HCT116 (cell line): ENCODE measurements at regions not wholly inside any gene's neighbourhood (a gene's known extent, or its start where the extent isn't known, plus 50 kb on each side); places are given as distances from the start of the nearest gene placed in this dataset.

Experiments used
- ATAC-seq: fragments of 200-7000 bp; cut with Tn5 transposase; 2 replicates; pipeline ENCODE4 v1.9.1; 2020; ENCODE audit warnings: mild to moderate bottlenecking, moderate library complexity
- BruUV-seq: library from RNA; stranded (reverse); fragments of 400-500 nt; replicated peaks from 2 replicates; lab custom pipeline; 2021; lab: Mats Ljungman, UMichigan
- CTCF ChIA-PET: fragments of 300-600 bp; sonication (Branson Sonifier 250); formaldehyde crosslinking; loops from one replicate; lab custom pipeline; 2021; ENCODE audit warnings: antibody characterized with exemption; lab: Charles Lee
- POLR2A ChIA-PET: fragments of 300-600, 350-600 bp; sonication (Branson Sonifier 250); formaldehyde crosslinking; loops from one replicate; lab custom pipeline; 2021; ENCODE audit warnings: antibody characterized with exemption; lab: Charles Lee
- RAD21 ChIA-PET, 2 experiments: fragments of 300-600 bp; sonication (Branson Sonifier 250); formaldehyde crosslinking; loops; one replicate each; lab custom pipeline; 2023; ENCODE audit warnings: low total read pairs in 2 of 2; ENCODE audit not compliant: uncharacterized antibody in 2 of 2, unreplicated experiment in 2 of 2, low non-redundant PET in 1 of 2; lab: Charles Lee
- DNase-seq: peaks from one replicate; pipeline ENCODE4 v3.0.0-alpha.2; 2010; ENCODE audit warnings: low read depth, low spot score
- H2AFZ ChIP-seq: fragments of 200-600 bp; shearing (Covaris generic), sonication (generic); 2 replicates; pipeline ENCODE4 v1.6.1; 2017; ENCODE audit warnings: low read depth, mixed run types, mixed read lengths, antibody characterized with exemption, low read length; ENCODE audit not compliant: poor library complexity, severe bottlenecking
- H3K27ac ChIP-seq: 2 replicates; pipeline ENCODE4 v1.5.1; 2012; ENCODE audit warnings: low read depth, low read length
- H3K27me3 ChIP-seq: fragments of 200-600 bp; sonication (generic); 2 replicates; pipeline ENCODE4 v1.6.1; 2016; ENCODE audit warnings: mixed run types, low read length, mixed read lengths; ENCODE audit not compliant: insufficient read depth
- H3K36me3 ChIP-seq, 2 experiments: fragments of 200-500 bp in 1 of 2; fragments of 200-600 bp in 1 of 2; sonication (Bioruptor generic) in 1 of 2; sonication (generic) in 1 of 2; 2 replicates each; pipeline versions ENCODE4 v1.5.1 to v1.6.1; 2014 to 2016; ENCODE audit warnings: low read length in 2 of 2, inconsistent platforms in 1 of 2, mixed read lengths in 1 of 2, mixed run types in 1 of 2; ENCODE audit not compliant: insufficient read depth in 2 of 2, control insufficient read depth in 1 of 2
- H3K4me1 ChIP-seq, 2 experiments: fragments of 200-600 bp in 1 of 2; sonication (generic) in 1 of 2; 2 replicates each; pipeline versions ENCODE4 v1.5.1 to v1.6.1; 2012 to 2017; ENCODE audit warnings: low read length in 2 of 2, inconsistent platforms in 1 of 2, mild to moderate bottlenecking in 1 of 2, mixed read lengths in 1 of 2, mixed run types in 1 of 2, moderate library complexity in 1 of 2; ENCODE audit not compliant: insufficient read depth in 2 of 2, control insufficient read depth in 1 of 2
- H3K4me2 ChIP-seq: fragments of 200-600 bp; sonication (generic); 2 replicates; pipeline ENCODE4 v1.6.1; 2017; ENCODE audit warnings: mixed run types, low read length, mixed read lengths
- H3K4me3 ChIP-seq, 2 experiments: fragments of 200-600 bp in 1 of 2; sonication (generic) in 1 of 2; replicated peaks in 1 of 2; 2 replicates each; pipeline ENCODE4 v1.5.1; 2011 to 2016; ENCODE audit warnings: low read length in 2 of 2, control low read depth in 1 of 2, low read depth in 1 of 2, mild to moderate bottlenecking in 1 of 2, mixed read lengths in 1 of 2, mixed run types in 1 of 2
- H3K79me2 ChIP-seq: fragments of 200-600 bp; sonication (generic); 2 replicates; pipeline ENCODE4 v1.6.1; 2017; ENCODE audit warnings: mild to moderate bottlenecking, mixed run types, low read length, moderate library complexity, mixed read lengths; ENCODE audit not compliant: insufficient read depth
- H3K9ac ChIP-seq: fragments of 200-600 bp; sonication (generic); 2 replicates; pipeline ENCODE4 v1.6.1; 2016; ENCODE audit warnings: low read length, mixed read lengths
- H3K9me2 ChIP-seq: fragments of 200-600 bp; sonication (generic), shearing (Covaris generic); 2 replicates; pipeline ENCODE4 v1.6.1; 2017; ENCODE audit warnings: mixed run types, mild to moderate bottlenecking, moderate library complexity; ENCODE audit not compliant: insufficient read depth
- H3K9me3 ChIP-seq, 2 experiments: fragments of 200-500 bp in 1 of 2; fragments of 200-600 bp in 1 of 2; sonication (Bioruptor generic) in 1 of 2; sonication (generic) in 1 of 2; 2 replicates each; pipeline ENCODE4 v1.6.1; 2014 to 2017; ENCODE audit warnings: low read length in 2 of 2, mixed read lengths in 2 of 2, inconsistent platforms in 1 of 2, low read depth in 1 of 2, mild to moderate bottlenecking in 1 of 2, mixed run types in 1 of 2, moderate library complexity in 1 of 2; ENCODE audit not compliant: control insufficient read depth in 1 of 2, insufficient read depth in 1 of 2
- H4K20me1 ChIP-seq: fragments of 200-600 bp; sonication (generic), shearing (Covaris generic); 2 replicates; pipeline ENCODE4 v1.6.1; 2017; ENCODE audit warnings: mixed run types, mild to moderate bottlenecking, moderate library complexity; ENCODE audit not compliant: insufficient read depth
- CBX3 ChIP-seq: IDR thresholded peaks from 2 replicates; pipeline ENCODE4 v1.6.1; 2012; ENCODE audit warnings: low read depth
- CEBPB ChIP-seq: IDR thresholded peaks from 2 replicates; pipeline ENCODE4 v1.6.1; 2012; ENCODE audit warnings: low read depth
- EGR1 ChIP-seq: IDR thresholded peaks from 2 replicates; pipeline ENCODE4 v1.6.1; 2012; ENCODE audit warnings: low read depth
- ELF1 ChIP-seq: IDR thresholded peaks from 2 replicates; pipeline ENCODE4 v1.6.1; 2012; ENCODE audit warnings: low read depth, borderline replicate concordance
- SIN3A ChIP-seq: IDR thresholded peaks from 2 replicates; pipeline ENCODE4 v1.6.1; 2012; ENCODE audit warnings: low read depth
- SRF ChIP-seq: IDR thresholded peaks from 2 replicates; pipeline ENCODE4 v1.6.1; 2012; ENCODE audit warnings: low read depth
- TCF7L2 ChIP-seq: IDR thresholded peaks from 2 replicates; pipeline ENCODE4 v1.7.0; 2011; ENCODE audit warnings: borderline replicate concordance, inconsistent platforms; ENCODE audit not compliant: insufficient read depth, insufficient read length; ENCODE audit errors: extremely low read depth
- ZFX ChIP-seq: fragments of 450-650 bp; IDR thresholded peaks from 2 replicates; pipeline ENCODE4 v1.6.1; 2017
- intact Hi-C: fragments of 100-400 bp; cut with micrococcal nuclease; formaldehyde crosslinking; loops from 2 replicates; pipeline ENCODE4 v1.10.0; 2022
- TF ChIP-seq, protein P1 (sequence below): IDR thresholded peaks from 2 replicates; pipeline ENCODE4 v1.6.1; 2011; ENCODE audit warnings: mild to moderate bottlenecking, low read length, moderate library complexity; ENCODE audit not compliant: insufficient replicate concordance; ENCODE audit errors: extremely low read depth

GRCh38 chrX:18102006-18102405, 118.7 kb downstream of the BEND2 start:
- Histone ChIP-seq H3K4me3 (no peak overlapping the region), H3K27me3 (peaks cover 12% of the 10 kb centered on the region), H3K9me2 (no peaks in the 10 kb centered on the region), H3K79me2 (no peaks in the 10 kb centered on the region), H3K4me2 (no peak overlapping the region), H2AFZ (no peak overlapping the region), H4K20me1 (no peaks in the 10 kb centered on the region), H3K4me1 (no peaks in the 10 kb centered on the region)
- RAD21 ChIA-PET, result no interaction called here
- CTCF ChIA-PET, result no interaction called here
- TF ChIP-seq SIN3A (no peak), CBX3 (no peak), SRF (no peak), ELF1 (no peak), EGR1 (no peak), ZFX (no peak)
- TF ChIP-seq, protein P1, sequence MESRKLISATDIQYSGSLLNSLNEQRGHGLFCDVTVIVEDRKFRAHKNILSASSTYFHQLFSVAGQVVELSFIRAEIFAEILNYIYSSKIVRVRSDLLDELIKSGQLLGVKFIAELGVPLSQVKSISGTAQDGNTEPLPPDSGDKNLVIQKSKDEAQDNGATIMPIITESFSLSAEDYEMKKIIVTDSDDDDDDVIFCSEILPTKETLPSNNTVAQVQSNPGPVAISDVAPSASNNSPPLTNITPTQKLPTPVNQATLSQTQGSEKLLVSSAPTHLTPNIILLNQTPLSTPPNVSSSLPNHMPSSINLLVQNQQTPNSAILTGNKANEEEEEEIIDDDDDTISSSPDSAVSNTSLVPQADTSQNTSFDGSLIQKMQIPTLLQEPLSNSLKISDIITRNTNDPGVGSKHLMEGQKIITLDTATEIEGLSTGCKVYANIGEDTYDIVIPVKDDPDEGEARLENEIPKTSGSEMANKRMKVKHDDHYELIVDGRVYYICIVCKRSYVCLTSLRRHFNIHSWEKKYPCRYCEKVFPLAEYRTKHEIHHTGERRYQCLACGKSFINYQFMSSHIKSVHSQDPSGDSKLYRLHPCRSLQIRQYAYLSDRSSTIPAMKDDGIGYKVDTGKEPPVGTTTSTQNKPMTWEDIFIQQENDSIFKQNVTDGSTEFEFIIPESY, result no peak
- TF ChIP-seq, all 23 proteins: peak for 0
- intact Hi-C loops, result no loop called here
- POLR2A ChIA-PET, result no interaction called here
- ATAC-seq (no peak), DNase-seq (no peak)
- no peaks in the 10 kb centered on the region for H3K9me3 ChIP-seq
- no peak overlapping the region for H3K9ac ChIP-seq
- H3K27ac ChIP-seq, result no peak overlapping the region
- BruUV-seq, result no TSS peak
- H3K36me3 ChIP-seq, result no peaks in the 10 kb centered on the region

- Histone ChIP-seq H3K27me3 (peaks cover 12% of the 10 kb centered on the region), H3K9ac (no peak overlapping the region), H3K4me2 (no peak overlapping the region), H3K27ac (no peak overlapping the region), H3K36me3 (no peaks in the 10 kb centered on the region), H3K4me1 (no peaks in the 10 kb centered on the region), H3K79me2 (no peaks in the 10 kb centered on the region), H2AFZ (no peak overlapping the region), H4K20me1 (no peaks in the 10 kb centered on the region), H3K9me3 (no peaks in the 10 kb centered on the region), H3K9me2 (no peaks in the 10 kb centered on the region), H3K4me3 (no peak overlapping the region)
- intact Hi-C loops, result no loop called here
- CTCF ChIA-PET, result no interaction called here
- TF ChIP-seq CEBPB, result no peak
- no peak for TF ChIP-seq TCF7L2
- TF ChIP-seq CBX3, result no peak
- no peak for TF ChIP-seq ZFX
- RAD21 ChIA-PET, result no interaction called here
- no peak for DNase-seq
- POLR2A ChIA-PET, result no interaction called here
- no TSS peak for BruUV-seq
- ATAC-seq, result no peak
These were observed 119.6 kb downstream of the BEND2 start for GRCh38 chrX:18101087-18101486.
